ENCODE measurements at regions not wholly inside any gene's neighbourhood (a gene's known extent, or its start where the extent isn't known, plus 50 kb on each side); places are given as distances from the start of the nearest gene placed in this dataset.

DNA sequence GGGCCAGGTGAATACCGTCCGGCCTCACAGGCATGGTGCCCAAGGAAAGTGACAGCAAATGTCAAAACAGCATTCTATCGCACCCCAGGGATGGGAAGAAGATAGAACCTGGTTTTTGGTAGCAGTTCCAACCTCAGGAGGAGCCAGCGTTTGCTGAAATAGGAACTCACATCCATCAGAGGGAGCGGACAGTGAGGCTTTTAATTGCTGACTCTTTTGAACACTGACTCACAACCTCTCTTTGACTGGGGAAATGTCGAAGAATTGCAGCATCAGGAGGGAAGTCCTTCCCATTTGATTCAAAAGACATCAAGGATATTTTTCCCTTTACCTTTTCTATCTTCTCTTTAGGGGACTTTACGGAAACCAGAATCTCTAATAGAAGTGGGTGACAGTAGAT lies 114.2 kb downstream of the UNC5CL start:
- Histone ChIP-seq H3K27ac (ENCODE audit: low read depth, low read length) (no peak overlapping the region), H3K79me1 (ENCODE audit: low read depth, low read length) (no peaks in the 10 kb centered on the region), H3K36me3 (ENCODE audit: control insufficient read depth in 2 of 4, insufficient read depth in 4 of 4, low read length in 3 of 4) (no peaks in the 10 kb centered on the region), H2BK120ac (replicated peaks; ENCODE audit: low read depth, low read length) (no peak overlapping the region), H3K23me2 (ENCODE audit: low read depth, low read length) (no peaks in the 10 kb centered on the region), H3K9me3 (ENCODE audit: insufficient read depth in 2 of 2, low read depth in 1 of 2, low read length in 1 of 2) (no peaks in the 10 kb centered on the region), H2AFZ (ENCODE audit: low read length) (no peak overlapping the region), H3K14ac (ENCODE audit: insufficient read length) (no peak overlapping the region), H4K5ac (ENCODE audit: insufficient read length, low read depth, low read length) (no peak overlapping the region), H4K91ac (replicated peaks; ENCODE audit: insufficient read length, low read length) (no peak overlapping the region), H3K18ac (ENCODE audit: extremely low read depth, low read length) (no peak overlapping the region), H3K9ac (replicated peaks in 1 of 4; ENCODE audit: extremely low read depth in 1 of 4, low read depth in 3 of 4, low read length in 3 of 4) (no peak overlapping the region), H2BK5ac (ENCODE audit: low read depth, low read length) (no peak overlapping the region), H3K4me1 (replicated peaks in 1 of 4; ENCODE audit: control insufficient read depth in 3 of 4, insufficient read depth in 4 of 4, low read length in 3 of 4) (peaks cover 0 to 3% (median 1%) of the 10 kb centered on the region in 4 experiments; a peak in 3 of 7 replicates), H4K8ac (ENCODE audit: extremely low read depth, insufficient read depth, low read length) (no peak overlapping the region), H2BK15ac (ENCODE audit: low read length) (no peak overlapping the region), H3K4me3 (ENCODE audit: extremely low read depth in 1 of 4, insufficient read depth in 2 of 4, low read depth in 3 of 4, low read length in 4 of 4) (no peak overlapping the region), H3K4ac (replicated peaks; ENCODE audit: insufficient read length, low read depth, low read length) (no peak overlapping the region), H2BK20ac (ENCODE audit: low read length) (no peak overlapping the region), H3K23ac (ENCODE audit: insufficient read length) (no peak overlapping the region), H4K20me1 (replicated peaks in 1 of 2; ENCODE audit: control insufficient read depth in 1 of 2, insufficient read depth in 2 of 2, low read length in 2 of 2) (no peaks in the 10 kb centered on the region), H2BK12ac (ENCODE audit: low read depth, low read length) (no peak overlapping the region), H3K27me3 (replicated peaks in 1 of 4; ENCODE audit: control insufficient read depth in 3 of 4, extremely low read depth in 1 of 4, insufficient read depth in 3 of 4, low read length in 3 of 4) (no peaks in the 10 kb centered on the region), H3K79me2 (ENCODE audit: control insufficient read depth in 1 of 2, insufficient read depth in 2 of 2, low read length in 2 of 2) (no peaks in the 10 kb centered on the region), H2AK5ac (ENCODE audit: low read depth, low read length) (no peak overlapping the region), H3K4me2 (ENCODE audit: insufficient read depth in 1 of 2, low read depth in 2 of 2, low read length in 2 of 2) (no peak overlapping the region), H3K56ac (replicated peaks; ENCODE audit: insufficient read length, low read depth, low read length) (no peak overlapping the region)
- CTCF ChIA-PET (ENCODE audit: partially characterized antibody): interaction anchor here (0.8 to 1.5 kb wide), 2 partner anchors 20 to 73 kb away, joined by 3 to 5 read pairs; no protein-coding TSS in a partner anchor
- 89% methylated on average over 7 of the region's 7 CpGs; no CpG with 5 or more reads in 1 of the 2 experiments for WGBS, 2 experiments (ENCODE audit: extremely low coverage in 1 of 2, insufficient coverage in 1 of 2, insufficient read length in 1 of 2, insufficient replicate concordance in 2 of 2, low coverage in 1 of 2, low lambda C conversion rate in 2 of 2, missing lambda C conversion rate in 1 of 2)
- POLR2A ChIA-PET (ENCODE audit: partially characterized antibody): no interaction called here
- no peak for DNase-seq (ENCODE audit: low read depth in 1 of 2, low spot score in 2 of 2)
- FAIRE-seq: no peak
- TF ChIP-seq RBBP5 (IDR thresholded peaks at IDR 0.05; ENCODE audit: borderline replicate concordance, low read depth, low read length) (no peak), RFX5 (IDR thresholded peaks at IDR 0.05; ENCODE audit: borderline replicate concordance, low read depth, low read length) (no peak), BRCA1 (IDR thresholded peaks at IDR 0.05; ENCODE audit: low read depth, low read length) (no peak), GTF2F1 (IDR thresholded peaks at IDR 0.05; ENCODE audit: borderline replicate concordance, low read depth, low read length) (no peak), EP300 (IDR thresholded peaks at IDR 0.05; ENCODE audit: borderline replicate concordance in 1 of 2, low read depth in 2 of 2, low read length in 2 of 2) (no peak), NANOG (IDR thresholded peaks at IDR 0.05; ENCODE audit: insufficient read depth, low read depth, low read length, poor library complexity, severe bottlenecking) (no peak), CTBP2 (IDR thresholded peaks at IDR 0.05; ENCODE audit: borderline replicate concordance, insufficient read depth, insufficient read length, low read length) (no peak), GABPA (IDR thresholded peaks at IDR 0.05; ENCODE audit: borderline replicate concordance, insufficient read depth, low read length) (no peak)
- TF ChIP-seq, protein P1, sequence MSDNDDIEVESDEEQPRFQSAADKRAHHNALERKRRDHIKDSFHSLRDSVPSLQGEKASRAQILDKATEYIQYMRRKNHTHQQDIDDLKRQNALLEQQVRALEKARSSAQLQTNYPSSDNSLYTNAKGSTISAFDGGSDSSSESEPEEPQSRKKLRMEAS (IDR thresholded peaks at IDR 0.05): no peak
